ENCODE measurements at regions not wholly inside any gene's neighbourhood (a gene's known extent, or its start where the extent isn't known, plus 50 kb on each side); places are given as distances from the start of the nearest gene placed in this dataset.
A peak's percentile ranks its signal among the peaks of the same experiment; 100 is the strongest.

- DNase-seq (ENCODE audit: low read depth): no peak
Observed at GRCh38 chr13:86425170-86425815, 626.1 kb upstream of the SLITRK6 start.

- no peak for DNase-seq (ENCODE audit: low read depth)
Observed at GRCh38 chr13:86426437-86426836, 627.2 kb upstream of the SLITRK6 start.

GRCh38 chr13:86429756-86430155, 630.5 kb upstream of the SLITRK6 start:
- DNase-seq (ENCODE audit: low read depth): no peak

- no peak for DNase-seq (ENCODE audit: low read depth)
Observed at GRCh38 chr13:86438034-86438433, 638.8 kb upstream of the SLITRK6 start.

- DNase-seq (ENCODE audit: low read depth): no peak
Observed at GRCh38 chr13:86445206-86445605, 646.0 kb upstream of the SLITRK6 start.

- no peak for DNase-seq (ENCODE audit: low read depth)
Observed at GRCh38 chr13:86445672-86446071, 646.5 kb upstream of the SLITRK6 start.

GRCh38 chr13:86446311-86446710, 647.1 kb upstream of the SLITRK6 start:
- DNase-seq (ENCODE audit: low read depth): no peak

GRCh38 chr13:86447479-86447878, 648.3 kb upstream of the SLITRK6 start:
- no peak for DNase-seq (ENCODE audit: low read depth)

- DNase-seq (ENCODE audit: low read depth): no peak
Observed at GRCh38 chr13:86462011-86462410, 662.8 kb upstream of the SLITRK6 start.

- peak; percentile 16 for DNase-seq (ENCODE audit: low read depth)
Observed at GRCh38 chr13:86464193-86464592, 665.0 kb upstream of the SLITRK6 start.

- no peak for DNase-seq (ENCODE audit: low read depth)
Observed at GRCh38 chr13:86474971-86475370, 675.8 kb upstream of the SLITRK6 start.

- DNase-seq (ENCODE audit: low read depth): no peak
Observed at GRCh38 chr13:86476656-86477055, 677.4 kb upstream of the SLITRK6 start.

- no peak for DNase-seq (ENCODE audit: low read depth)
Observed at GRCh38 chr13:86486582-86486981, 687.4 kb upstream of the SLITRK6 start.

GRCh38 chr13:86491121-86491520, 691.9 kb upstream of the SLITRK6 start:
- DNase-seq (ENCODE audit: low read depth): no peak

GRCh38 chr13:86501931-86502330, 702.7 kb upstream of the SLITRK6 start:
- peak; percentile 18 for DNase-seq (ENCODE audit: low read depth)

GRCh38 chr13:86510792-86511191, 711.6 kb upstream of the SLITRK6 start:
- no peak for DNase-seq (ENCODE audit: low read depth)

- DNase-seq (ENCODE audit: low read depth): no peak
Observed at GRCh38 chr13:86541461-86541860, 742.2 kb upstream of the SLITRK6 start.

- no peak for DNase-seq (ENCODE audit: low read depth)
Observed at GRCh38 chr13:86554066-86554465, 754.8 kb upstream of the SLITRK6 start.

- DNase-seq (ENCODE audit: low read depth): no peak
Observed at GRCh38 chr13:86559901-86560300, 760.7 kb upstream of the SLITRK6 start.

- DNase-seq (ENCODE audit: low read depth): no peak
Observed at GRCh38 chr13:86562866-86563265, 763.6 kb upstream of the SLITRK6 start.

- peak; percentile 86 for DNase-seq (ENCODE audit: low read depth)
Observed at GRCh38 chr13:86563308-86563707, 764.1 kb upstream of the SLITRK6 start.

- no peak for DNase-seq (ENCODE audit: low read depth)
Observed at GRCh38 chr13:86567119-86567518, 767.9 kb upstream of the SLITRK6 start.

- DNase-seq (ENCODE audit: low read depth): no peak
Observed at GRCh38 chr13:86569119-86569518, 769.9 kb upstream of the SLITRK6 start.

GRCh38 chr13:86569974-86570373, 770.8 kb upstream of the SLITRK6 start:
- no peak for DNase-seq (ENCODE audit: low read depth)

Measured in renal cortical epithelial cell (primary cell).